ENCODE measurements at regions not wholly inside any gene's neighbourhood (a gene's known extent, or its start where the extent isn't known, plus 50 kb on each side); places are given as distances from the start of the nearest gene placed in this dataset.

DNA sequence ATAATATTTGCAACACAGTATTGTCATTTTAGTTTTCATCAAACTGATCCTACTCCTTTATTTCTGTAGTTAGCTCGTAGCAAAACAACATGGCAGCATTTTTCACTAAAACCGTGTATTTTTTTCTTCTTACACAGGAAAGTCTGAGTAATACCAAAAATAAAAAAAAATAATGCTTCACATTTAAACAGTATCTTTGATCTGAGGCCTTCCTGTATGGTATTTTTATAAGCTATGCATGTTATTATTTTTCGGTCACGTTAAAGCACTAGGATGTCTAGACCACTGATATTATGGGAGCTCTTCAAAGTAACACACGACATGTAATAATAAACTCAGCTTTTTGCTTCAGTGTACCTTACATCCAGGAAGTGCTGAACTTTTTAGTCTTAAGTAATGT lies 94.1 kb upstream of the SRD5A3 start:
- Histone ChIP-seq H3K9me3 (ENCODE audit: control insufficient read depth in 2 of 3, insufficient read depth in 1 of 3, low read length in 3 of 3) (no peaks in the 10 kb centered on the region), H3K27ac (ENCODE audit: low read depth in 2 of 2, low read length in 2 of 2) (no peak overlapping the region), H3K27me3 (ENCODE audit: control insufficient read depth, insufficient read depth, low read length) (no peaks in the 10 kb centered on the region), H3K9ac (ENCODE audit: low read length in 3 of 3) (no peak overlapping the region), H3K36me3 (ENCODE audit: control insufficient read depth in 2 of 3, insufficient read depth in 3 of 3, low read length in 3 of 3) (no peaks in the 10 kb centered on the region), H3K4me1 (ENCODE audit: control insufficient read depth in 2 of 3, insufficient read depth in 2 of 3, low read depth in 1 of 3, low read length in 3 of 3) (no peaks in the 10 kb centered on the region), H3K4me3 (ENCODE audit: low read length in 3 of 3) (no peak overlapping the region)
- DNase-seq (no peak), FAIRE-seq (no peak)
- TF ChIP-seq CTCF (IDR thresholded peaks at IDR 0.05; ENCODE audit: borderline replicate concordance, extremely low read depth, insufficient read depth), result no peak
- intact Hi-C loops (cut with DNase I), result no loop called here

DNA sequence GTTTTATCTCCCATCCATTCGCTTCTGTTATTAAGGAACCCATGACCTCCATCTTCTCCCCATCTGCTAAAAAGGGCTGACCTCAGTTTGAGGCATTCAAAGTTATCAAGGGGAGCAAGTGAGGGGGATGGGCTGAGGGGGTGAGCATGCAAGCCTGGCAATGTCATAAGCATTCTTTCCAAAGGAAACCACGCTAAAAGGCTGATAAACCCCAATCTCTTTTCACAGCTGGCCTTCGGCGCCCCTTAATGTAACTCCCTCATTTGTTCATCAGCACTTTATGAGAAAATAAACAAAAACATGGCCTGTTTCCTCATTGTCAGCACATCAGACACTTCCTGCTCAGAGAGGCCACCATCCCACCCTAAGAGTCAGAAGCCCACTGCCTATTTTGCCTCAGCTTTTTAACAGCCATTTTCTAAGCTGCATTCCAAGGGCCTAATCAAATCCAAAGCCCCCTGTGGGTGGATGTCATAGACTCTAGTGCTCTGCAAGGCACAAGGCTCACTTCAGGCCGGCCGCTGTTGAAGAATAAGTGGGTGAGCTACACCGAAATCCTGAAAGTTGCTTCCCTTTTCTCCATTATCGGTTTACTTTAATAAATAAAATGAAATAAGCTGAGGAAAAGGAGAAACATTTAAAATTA lies 92.0 kb upstream of the SRD5A3 start:
- no peaks in the 10 kb centered on the region for H3K4me1 ChIP-seq (ENCODE audit: control insufficient read depth in 2 of 3, insufficient read depth in 2 of 3, low read depth in 1 of 3, low read length in 3 of 3)
- no peak overlapping the region for H3K27ac ChIP-seq (ENCODE audit: low read depth in 2 of 2, low read length in 2 of 2)
- no peak overlapping the region for H3K9ac ChIP-seq (ENCODE audit: low read length in 3 of 3)
- TF ChIP-seq CTCF (IDR thresholded peaks at IDR 0.05; ENCODE audit: borderline replicate concordance, extremely low read depth, insufficient read depth), result no peak
- no peaks in the 10 kb centered on the region for H3K9me3 ChIP-seq (ENCODE audit: control insufficient read depth in 2 of 3, insufficient read depth in 1 of 3, low read length in 3 of 3)
- no peak overlapping the region for H3K4me3 ChIP-seq (ENCODE audit: low read length in 3 of 3)
- intact Hi-C loops (cut with DNase I), result no loop called here
- DNase-seq (no peak), FAIRE-seq (no peak)
- no peaks in the 10 kb centered on the region for H3K27me3 ChIP-seq (ENCODE audit: control insufficient read depth, insufficient read depth, low read length)
- no peaks in the 10 kb centered on the region for H3K36me3 ChIP-seq (ENCODE audit: control insufficient read depth in 2 of 3, insufficient read depth in 3 of 3, low read length in 3 of 3)

GRCh38 chr4:55255179-55255578 lies 90.9 kb upstream of the SRD5A3 start:
- H3K4me3 ChIP-seq (ENCODE audit: low read length in 3 of 3), result no peak overlapping the region
- no peaks in the 10 kb centered on the region for H3K4me1 ChIP-seq (ENCODE audit: control insufficient read depth in 2 of 3, insufficient read depth in 2 of 3, low read depth in 1 of 3, low read length in 3 of 3)
- intact Hi-C loops (cut with DNase I), result no loop called here
- no peaks in the 10 kb centered on the region for H3K9me3 ChIP-seq (ENCODE audit: control insufficient read depth in 2 of 3, insufficient read depth in 1 of 3, low read length in 3 of 3)
- H3K36me3 ChIP-seq (ENCODE audit: control insufficient read depth in 2 of 3, insufficient read depth in 3 of 3, low read length in 3 of 3), result no peaks in the 10 kb centered on the region
- no peaks in the 10 kb centered on the region for H3K27me3 ChIP-seq (ENCODE audit: control insufficient read depth, insufficient read depth, low read length)
- DNase-seq (no peak), FAIRE-seq (no peak)
- H3K27ac ChIP-seq (ENCODE audit: low read depth in 2 of 2, low read length in 2 of 2), result no peak overlapping the region
- no peak overlapping the region for H3K9ac ChIP-seq (ENCODE audit: low read length in 3 of 3)
- TF ChIP-seq CTCF (IDR thresholded peaks at IDR 0.05; ENCODE audit: borderline replicate concordance, extremely low read depth, insufficient read depth), result no peak

- H3K27ac ChIP-seq (ENCODE audit: low read depth in 2 of 2, low read length in 2 of 2), result no peak overlapping the region
- no peak for FAIRE-seq
- no peaks in the 10 kb centered on the region for H3K9me3 ChIP-seq (ENCODE audit: control insufficient read depth in 2 of 3, insufficient read depth in 1 of 3, low read length in 3 of 3)
- no peak for TF ChIP-seq CTCF (IDR thresholded peaks at IDR 0.05; ENCODE audit: borderline replicate concordance, extremely low read depth, insufficient read depth)
- no peaks in the 10 kb centered on the region for H3K4me1 ChIP-seq (ENCODE audit: control insufficient read depth in 2 of 3, insufficient read depth in 2 of 3, low read depth in 1 of 3, low read length in 3 of 3)
- intact Hi-C loops (cut with DNase I), result no loop called here
- H3K27me3 ChIP-seq (ENCODE audit: control insufficient read depth, insufficient read depth, low read length), result no peaks in the 10 kb centered on the region
- H3K36me3 ChIP-seq (ENCODE audit: control insufficient read depth in 2 of 3, insufficient read depth in 3 of 3, low read length in 3 of 3), result no peaks in the 10 kb centered on the region
- H3K4me3 ChIP-seq (ENCODE audit: low read length in 3 of 3), result no peak overlapping the region
- no peak overlapping the region for H3K9ac ChIP-seq (ENCODE audit: low read length in 3 of 3)
- peak in 2 of 5 donors; percentile 14 to 25 for DNase-seq
These were observed 89.3 kb upstream of the SRD5A3 start for GRCh38 chr4:55256787-55257186.
